ENCODE measurements at regions not wholly inside any gene's neighbourhood (a gene's known extent, or its start where the extent isn't known, plus 50 kb on each side); places are given as distances from the start of the nearest gene placed in this dataset.

DNA sequence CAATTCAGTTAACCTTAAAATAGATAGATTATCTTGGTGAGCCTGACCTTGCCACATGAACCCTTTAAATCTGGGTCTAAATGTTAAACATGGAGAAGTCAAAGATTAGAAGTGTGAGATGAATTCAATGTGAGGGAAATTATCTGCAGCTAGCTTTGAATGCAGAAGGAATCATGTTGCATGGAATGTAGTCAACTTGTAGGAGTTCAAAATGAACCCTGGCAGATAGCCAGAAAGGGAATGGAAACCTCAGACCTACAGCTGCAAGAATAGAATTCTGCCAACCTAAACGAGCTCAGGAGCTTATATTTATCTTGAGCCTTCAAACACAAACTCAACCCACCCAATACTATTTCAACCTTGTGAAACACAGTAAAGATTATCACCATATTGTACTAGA is 632.5 kb downstream of the KCTD8 start:
- DNase-seq (no peak), ATAC-seq (no peak)
- H3K9me3 ChIP-seq (ENCODE audit: control insufficient read depth, low read length): no peaks in the 10 kb centered on the region
- H3K4me1 ChIP-seq (ENCODE audit: control insufficient read depth, insufficient read depth, low read length): no peaks in the 10 kb centered on the region
- no peak overlapping the region for H3K27ac ChIP-seq (ENCODE audit: low read length)
- H3K27me3 ChIP-seq (ENCODE audit: control insufficient read depth, insufficient read depth): no peaks in the 10 kb centered on the region
- no peak overlapping the region for H3K4me3 ChIP-seq (ENCODE audit: low read length)
- WGBS: 10% methylated on average over 1 of the region's 1 CpG
- intact Hi-C loops (cut with DNase I): no loop called here

GRCh38 chr4:43822621-43823020 is 626.0 kb downstream of the KCTD8 start:
- intact Hi-C loops (cut with DNase I): no loop called here
- no peaks in the 10 kb centered on the region for H3K4me1 ChIP-seq (ENCODE audit: control insufficient read depth, insufficient read depth, low read length)
- ATAC-seq (no peak), DNase-seq (no peak)
- WGBS: 57% methylated on average over 2 of the region's 2 CpGs
- peaks cover 2% of the 10 kb centered on the region for H3K9me3 ChIP-seq (ENCODE audit: control insufficient read depth, low read length)
- no peaks in the 10 kb centered on the region for H3K27me3 ChIP-seq (ENCODE audit: control insufficient read depth, insufficient read depth)
- H3K4me3 ChIP-seq (ENCODE audit: low read length): no peak overlapping the region
- H3K27ac ChIP-seq (ENCODE audit: low read length): no peak overlapping the region

- Histone ChIP-seq H3K9me3 (ENCODE audit: control insufficient read depth, low read length) (no peaks in the 10 kb centered on the region), H3K27ac (ENCODE audit: low read length) (no peak overlapping the region), H3K4me1 (ENCODE audit: control insufficient read depth, insufficient read depth, low read length) (no peaks in the 10 kb centered on the region), H3K27me3 (ENCODE audit: control insufficient read depth, insufficient read depth) (no peaks in the 10 kb centered on the region), H3K4me3 (ENCODE audit: low read length) (no peak overlapping the region)
- intact Hi-C loops (cut with DNase I): no loop called here
- DNase-seq (no peak), ATAC-seq (no peak)
Measured at GRCh38 chr4:43835869-43836268, 612.7 kb downstream of the KCTD8 start.

DNA sequence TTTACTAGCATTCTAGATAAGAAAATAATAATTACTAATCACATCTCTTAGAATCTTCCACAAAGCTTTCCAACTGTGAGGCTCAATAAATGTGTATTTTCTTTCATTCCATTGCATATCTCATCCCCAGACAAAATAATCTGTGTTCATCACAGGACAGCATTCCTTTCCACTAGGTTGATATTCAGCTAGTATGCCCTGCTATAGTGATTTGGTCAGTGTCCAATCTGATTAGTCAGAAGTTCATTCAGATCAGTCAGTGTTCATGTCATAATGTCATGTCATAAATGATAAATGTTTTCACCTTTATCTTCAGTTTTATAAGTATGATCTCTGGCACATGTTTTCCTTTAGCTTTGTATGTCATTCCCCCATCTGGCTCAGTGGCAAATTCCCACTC is 611.4 kb downstream of the KCTD8 start:
- no peaks in the 10 kb centered on the region for H3K4me1 ChIP-seq (ENCODE audit: control insufficient read depth, insufficient read depth, low read length)
- H3K4me3 ChIP-seq (ENCODE audit: low read length): no peak overlapping the region
- DNase-seq (no peak), ATAC-seq (no peak)
- no peak overlapping the region for H3K27ac ChIP-seq (ENCODE audit: low read length)
- no peaks in the 10 kb centered on the region for H3K27me3 ChIP-seq (ENCODE audit: control insufficient read depth, insufficient read depth)
- no peaks in the 10 kb centered on the region for H3K9me3 ChIP-seq (ENCODE audit: control insufficient read depth, low read length)
- intact Hi-C loops (cut with DNase I): no loop called here

DNA sequence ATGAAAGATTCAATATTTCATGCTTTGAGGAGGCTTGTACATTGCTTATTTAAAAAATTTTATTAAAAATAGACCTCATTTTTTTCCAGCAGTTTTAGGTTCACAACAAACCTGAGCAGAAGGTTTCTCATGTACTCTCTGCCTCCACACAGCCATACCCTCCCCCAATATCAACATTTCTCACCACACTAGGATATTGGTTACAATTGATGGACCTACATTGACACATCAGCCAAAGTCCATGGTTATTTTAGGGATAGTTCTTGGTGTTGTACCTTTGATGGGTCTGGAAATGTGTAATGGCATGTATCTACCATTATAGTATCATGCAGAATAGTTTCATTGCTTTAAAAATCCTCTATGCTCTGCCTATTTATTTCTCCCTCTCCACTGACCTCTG is 611.0 kb downstream of the KCTD8 start:
- Histone ChIP-seq H3K9me3 (ENCODE audit: control insufficient read depth, low read length) (no peaks in the 10 kb centered on the region), H3K27ac (ENCODE audit: low read length) (no peak overlapping the region), H3K4me1 (ENCODE audit: control insufficient read depth, insufficient read depth, low read length) (no peaks in the 10 kb centered on the region), H3K4me3 (ENCODE audit: low read length) (no peak overlapping the region), H3K27me3 (ENCODE audit: control insufficient read depth, insufficient read depth) (no peaks in the 10 kb centered on the region)
- ATAC-seq: no peak
- intact Hi-C loops (cut with DNase I): no loop called here
- no peak for DNase-seq

DNA sequence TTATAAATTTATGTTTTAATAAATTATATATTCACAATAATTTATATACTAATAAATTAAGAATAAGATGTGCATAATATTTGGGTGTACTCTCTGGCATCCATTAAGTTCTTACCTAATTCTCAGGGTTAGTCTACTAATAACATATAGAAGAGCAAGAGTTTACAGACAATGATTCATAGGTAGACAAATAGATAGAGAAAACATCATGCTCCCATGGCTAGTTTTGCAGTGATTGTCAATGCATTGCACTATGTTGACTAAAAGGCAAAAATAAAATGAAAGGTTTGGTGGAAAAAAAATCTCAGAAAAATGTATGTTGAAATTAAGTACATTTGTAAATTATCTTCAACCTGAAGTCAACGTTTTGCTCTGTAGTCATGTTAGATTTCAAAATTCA is 606.0 kb downstream of the KCTD8 start:
- WGBS: 45% methylated on average over 1 of the region's 1 CpG
- intact Hi-C loops (cut with DNase I): no loop called here
- no peak for ATAC-seq

DNA sequence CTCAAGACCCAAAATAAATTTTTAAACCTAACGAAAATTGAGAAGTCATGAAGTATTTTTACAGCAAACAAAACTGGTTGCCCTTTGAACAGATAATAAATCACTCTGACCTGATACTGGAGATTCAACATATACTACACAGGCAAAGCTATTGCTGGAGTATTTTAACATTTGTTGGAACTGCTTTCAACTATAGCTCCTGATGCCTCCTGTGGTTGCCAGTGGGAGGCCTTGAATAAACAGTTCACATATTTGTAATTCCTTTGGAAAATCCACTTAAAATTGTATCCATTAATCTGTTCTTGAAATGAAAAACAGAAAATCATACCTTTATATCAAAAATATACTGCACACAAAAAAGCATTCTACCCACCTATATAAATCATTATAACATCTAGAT is 605.1 kb downstream of the KCTD8 start:
- H3K4me1 ChIP-seq (ENCODE audit: control insufficient read depth, insufficient read depth, low read length): no peaks in the 10 kb centered on the region
- H3K4me3 ChIP-seq (ENCODE audit: low read length): no peak overlapping the region
- H3K27ac ChIP-seq (ENCODE audit: low read length): no peak overlapping the region
- DNase-seq (no peak), ATAC-seq (no peak)
- no peaks in the 10 kb centered on the region for H3K9me3 ChIP-seq (ENCODE audit: control insufficient read depth, low read length)
- intact Hi-C loops (cut with DNase I): no loop called here
- 32% methylated on average over 1 of the region's 1 CpG for WGBS
- no peaks in the 10 kb centered on the region for H3K27me3 ChIP-seq (ENCODE audit: control insufficient read depth, insufficient read depth)

More for the DNA sequence above, 606.0 kb downstream of the KCTD8 start:
- no peak for DNase-seq
- H3K27me3 ChIP-seq (ENCODE audit: control insufficient read depth, insufficient read depth): no peaks in the 10 kb centered on the region
- H3K9me3 ChIP-seq (ENCODE audit: control insufficient read depth, low read length): no peaks in the 10 kb centered on the region
- H3K4me1 ChIP-seq (ENCODE audit: control insufficient read depth, insufficient read depth, low read length): no peaks in the 10 kb centered on the region
- no peak overlapping the region for H3K4me3 ChIP-seq (ENCODE audit: low read length)
- no peak overlapping the region for H3K27ac ChIP-seq (ENCODE audit: low read length)

GRCh38 chr4:43846111-43846587 is 602.5 kb downstream of the KCTD8 start:
- ATAC-seq (no peak), DNase-seq (peak in 2 of 3 donors; percentile 16 to 33)
- no peak overlapping the region for H3K4me3 ChIP-seq (ENCODE audit: low read length)
- intact Hi-C loops (cut with DNase I): no loop called here
- 92% methylated on average over 22 of the region's 22 CpGs for WGBS
- no peaks in the 10 kb centered on the region for H3K4me1 ChIP-seq (ENCODE audit: control insufficient read depth, insufficient read depth, low read length)
- no peak overlapping the region for H3K27ac ChIP-seq (ENCODE audit: low read length)
- H3K27me3 ChIP-seq (ENCODE audit: control insufficient read depth, insufficient read depth): no peaks in the 10 kb centered on the region
- H3K9me3 ChIP-seq (ENCODE audit: control insufficient read depth, low read length): no peaks in the 10 kb centered on the region

DNA sequence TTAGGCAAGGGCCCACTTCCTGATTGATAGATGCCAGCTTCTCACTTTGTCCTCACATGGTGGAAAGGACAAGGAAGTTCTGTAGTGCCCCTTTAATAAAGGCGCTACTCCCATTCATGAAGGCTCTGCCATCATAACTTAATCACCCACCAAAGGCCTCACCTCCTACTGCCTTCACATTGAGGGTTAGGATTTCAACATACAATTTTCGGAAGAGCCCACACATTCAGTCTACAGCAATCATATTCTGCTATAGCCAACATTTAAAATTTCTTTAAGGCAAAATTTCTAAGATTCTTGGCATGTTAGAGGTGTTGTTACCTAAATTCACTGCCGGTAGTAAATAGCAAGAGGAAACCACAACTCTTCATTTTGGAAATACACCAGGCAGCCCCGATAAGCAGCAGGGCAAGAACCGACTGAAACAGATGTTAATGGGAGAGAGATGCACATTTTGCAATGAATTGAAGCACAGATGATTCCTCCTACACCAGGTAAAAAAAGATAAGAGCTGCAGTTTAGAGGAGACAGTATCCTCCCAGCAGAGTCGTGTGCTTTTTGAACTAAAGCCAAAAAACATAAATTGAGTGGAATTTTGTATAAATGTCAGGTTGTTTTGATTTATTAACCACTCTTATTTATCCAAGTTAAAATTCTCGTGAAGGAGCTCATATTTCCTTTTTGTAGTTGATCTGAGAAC is 594.9 kb downstream of the KCTD8 start:
- no peak for ATAC-seq
- WGBS: 55% methylated on average over 7 of the region's 7 CpGs
- no peaks in the 10 kb centered on the region for H3K4me1 ChIP-seq (ENCODE audit: control insufficient read depth, insufficient read depth, low read length)
- H3K27me3 ChIP-seq (ENCODE audit: control insufficient read depth, insufficient read depth): no peaks in the 10 kb centered on the region
- intact Hi-C loops (cut with DNase I): no loop called here
- H3K27ac ChIP-seq (ENCODE audit: low read length): no peak overlapping the region
- no peak overlapping the region for H3K4me3 ChIP-seq (ENCODE audit: low read length)
- H3K9me3 ChIP-seq (ENCODE audit: control insufficient read depth, low read length): no peaks in the 10 kb centered on the region
- DNase-seq: no peak

GRCh38 chr4:43855283-43855682 is 593.3 kb downstream of the KCTD8 start:
- Histone ChIP-seq H3K27ac (ENCODE audit: low read length) (no peak overlapping the region), H3K27me3 (ENCODE audit: control insufficient read depth, insufficient read depth) (no peaks in the 10 kb centered on the region), H3K9me3 (ENCODE audit: control insufficient read depth, low read length) (no peaks in the 10 kb centered on the region), H3K4me3 (ENCODE audit: low read length) (no peak overlapping the region), H3K4me1 (ENCODE audit: control insufficient read depth, insufficient read depth, low read length) (no peaks in the 10 kb centered on the region)
- no peak for DNase-seq
- intact Hi-C loops (cut with DNase I): no loop called here
- 66% methylated on average over 2 of the region's 2 CpGs for WGBS
- ATAC-seq: no peak

DNA sequence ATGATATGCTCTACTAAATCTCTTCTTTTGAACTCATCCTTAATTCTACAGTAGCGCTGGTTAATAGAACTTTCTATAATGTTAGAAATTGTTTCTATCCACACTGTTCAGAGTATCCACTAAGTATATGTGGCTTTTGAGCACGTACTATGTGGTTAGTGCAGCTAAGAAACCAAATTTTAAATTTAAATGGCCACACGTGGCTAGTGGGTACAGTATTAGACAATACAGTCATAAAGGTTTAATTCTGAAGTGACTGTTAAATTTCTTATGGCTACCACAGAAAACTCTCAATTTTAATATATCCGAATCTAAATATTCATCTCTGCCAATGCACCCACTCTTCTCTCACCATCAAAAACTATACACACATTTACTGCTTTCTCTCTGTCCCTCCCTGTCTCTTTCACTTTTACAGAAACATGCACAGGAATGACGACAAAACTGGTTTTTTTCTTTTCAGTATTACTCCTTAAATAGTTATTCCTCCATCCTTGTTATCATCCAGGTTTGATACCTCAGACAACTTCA is 583.9 kb downstream of the KCTD8 start:
- 68% methylated on average over 5 of the region's 5 CpGs for WGBS

GRCh38 chr4:43867908-43868307 is 580.7 kb downstream of the KCTD8 start:
- Histone ChIP-seq H3K27ac (ENCODE audit: low read length) (no peak overlapping the region), H3K9me3 (ENCODE audit: control insufficient read depth, low read length) (no peaks in the 10 kb centered on the region), H3K4me1 (ENCODE audit: control insufficient read depth, insufficient read depth, low read length) (no peaks in the 10 kb centered on the region), H3K4me3 (ENCODE audit: low read length) (no peak overlapping the region), H3K27me3 (ENCODE audit: control insufficient read depth, insufficient read depth) (no peaks in the 10 kb centered on the region)
- no peak for DNase-seq
- WGBS: 74% methylated on average over 2 of the region's 2 CpGs
- no peak for ATAC-seq
- intact Hi-C loops (cut with DNase I): no loop called here

More for the DNA sequence above, 583.9 kb downstream of the KCTD8 start:
- Histone ChIP-seq H3K4me1 (ENCODE audit: control insufficient read depth, insufficient read depth, low read length) (no peaks in the 10 kb centered on the region), H3K27me3 (ENCODE audit: control insufficient read depth, insufficient read depth) (no peaks in the 10 kb centered on the region), H3K27ac (ENCODE audit: low read length) (no peak overlapping the region), H3K4me3 (ENCODE audit: low read length) (no peak overlapping the region), H3K9me3 (ENCODE audit: control insufficient read depth, low read length) (no peaks in the 10 kb centered on the region)
- DNase-seq (no peak), ATAC-seq (no peak)
- intact Hi-C loops (cut with DNase I): no loop called here
